Neural progenitor cell (in vitro differentiated cells): ENCODE measurements at regions not wholly inside any gene's neighbourhood (a gene's known extent, or its start where the extent isn't known, plus 50 kb on each side); places are given as distances from the start of the nearest gene placed in this dataset.

Source experiments
- EZH2 ChIP-seq: fragments of 200-600 bp; sonication (generic); IDR thresholded peaks from 2 replicates; pipeline ENCODE4 v1.6.1; 2017; ENCODE audit warnings: antibody characterized with exemption, mild to moderate bottlenecking, moderate library complexity
- TF ChIP-seq, protein P1 (sequence below): fragments of 200-600 bp; sonication (generic); IDR thresholded peaks from 2 replicates; pipeline ENCODE4 v1.5.1; 2017; ENCODE audit warnings: antibody characterized with exemption, mild to moderate bottlenecking

DNA sequence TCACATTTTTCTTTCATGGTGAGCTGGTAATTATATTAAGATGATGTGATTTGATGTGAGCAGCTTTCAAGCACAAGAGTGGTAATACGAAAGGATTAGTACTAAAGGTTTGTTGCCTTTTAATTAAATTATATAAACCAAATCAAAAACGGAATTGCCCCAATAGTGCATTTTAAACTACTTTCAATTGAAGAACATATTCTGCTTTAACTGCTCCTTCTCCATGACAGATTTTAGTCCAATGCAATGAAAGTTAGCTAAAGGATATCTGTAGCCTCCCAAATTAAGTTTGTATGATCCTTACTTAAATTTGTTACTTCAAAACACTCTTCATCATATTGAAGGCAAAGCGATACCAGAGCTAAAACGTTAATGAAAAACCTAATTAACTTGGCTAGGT lies 447.1 kb upstream of the AMOT start:
- TF ChIP-seq, protein P1, sequence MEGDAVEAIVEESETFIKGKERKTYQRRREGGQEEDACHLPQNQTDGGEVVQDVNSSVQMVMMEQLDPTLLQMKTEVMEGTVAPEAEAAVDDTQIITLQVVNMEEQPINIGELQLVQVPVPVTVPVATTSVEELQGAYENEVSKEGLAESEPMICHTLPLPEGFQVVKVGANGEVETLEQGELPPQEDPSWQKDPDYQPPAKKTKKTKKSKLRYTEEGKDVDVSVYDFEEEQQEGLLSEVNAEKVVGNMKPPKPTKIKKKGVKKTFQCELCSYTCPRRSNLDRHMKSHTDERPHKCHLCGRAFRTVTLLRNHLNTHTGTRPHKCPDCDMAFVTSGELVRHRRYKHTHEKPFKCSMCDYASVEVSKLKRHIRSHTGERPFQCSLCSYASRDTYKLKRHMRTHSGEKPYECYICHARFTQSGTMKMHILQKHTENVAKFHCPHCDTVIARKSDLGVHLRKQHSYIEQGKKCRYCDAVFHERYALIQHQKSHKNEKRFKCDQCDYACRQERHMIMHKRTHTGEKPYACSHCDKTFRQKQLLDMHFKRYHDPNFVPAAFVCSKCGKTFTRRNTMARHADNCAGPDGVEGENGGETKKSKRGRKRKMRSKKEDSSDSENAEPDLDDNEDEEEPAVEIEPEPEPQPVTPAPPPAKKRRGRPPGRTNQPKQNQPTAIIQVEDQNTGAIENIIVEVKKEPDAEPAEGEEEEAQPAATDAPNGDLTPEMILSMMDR = no peak
- TF ChIP-seq EZH2 = no peak
